ENCODE measurements at regions not wholly inside any gene's neighbourhood (a gene's known extent, or its start where the extent isn't known, plus 50 kb on each side); places are given as distances from the start of the nearest gene placed in this dataset.

GRCh38 chr11:80722629-80723028 lies 1281.8 kb upstream of the TENM4 start:
- CTCF ChIA-PET, result no interaction called here
- H3K27me3 ChIP-seq (replicated peaks in 1 of 2; ENCODE audit: control insufficient read depth in 2 of 2, insufficient read depth in 2 of 2, low read length in 1 of 2), result no peaks in the 10 kb centered on the region
- POLR2A ChIA-PET, result no interaction called here
- intact Hi-C loops (cut with micrococcal nuclease; ENCODE audit: unreplicated experiment) (loop anchor here (10.0 kb wide), 1 partner anchor 512 kb away; no protein-coding TSS in a partner anchor), in situ Hi-C loops (cut with MboI) (no loop called here)
- H3K4me1 ChIP-seq (ENCODE audit: control insufficient read depth, insufficient read depth, low read length), result no peaks in the 10 kb centered on the region
- WGBS (ENCODE audit: insufficient coverage, insufficient replicate concordance, low lambda C conversion rate, missing lambda C conversion rate), result 33% methylated on average over 1 of the region's 1 CpG
- DNase-seq (ENCODE audit: low read depth, low spot score) (no peak), FAIRE-seq (no peak), ATAC-seq (no peak)
- no peak for TF ChIP-seq RELA (IDR thresholded peaks at IDR 0.05; ENCODE audit: borderline replicate concordance, partially characterized antibody)
- SMC1A ChIA-PET (ENCODE audit: uncharacterized antibody, unreplicated experiment), result no interaction called here
- H3K27ac ChIP-seq (ENCODE audit: control insufficient read depth, insufficient read depth), result no peak overlapping the region
- no peaks in the 10 kb centered on the region for H4K20me1 ChIP-seq (ENCODE audit: control insufficient read depth, insufficient read depth)
- no TSS peak for BruUV-seq (replicated peaks)
- RAD21 ChIA-PET (ENCODE audit: unreplicated experiment), result no interaction called here
- no peaks in the 10 kb centered on the region for H3K9me3 ChIP-seq (replicated peaks; ENCODE audit: control insufficient read depth, insufficient read depth, low read length)
- no peak overlapping the region for H3K4me3 ChIP-seq
- no peak overlapping the region for H3K9ac ChIP-seq (ENCODE audit: control insufficient read depth, insufficient read depth, low read length)
- no peaks in the 10 kb centered on the region for H3K36me3 ChIP-seq (ENCODE audit: control insufficient read depth in 2 of 2, insufficient read depth in 2 of 2, low read length in 1 of 2)
- no peaks in the 10 kb centered on the region for H3K79me2 ChIP-seq (ENCODE audit: control insufficient read depth, insufficient read depth, low read length)
- H2AFZ ChIP-seq (ENCODE audit: control insufficient read depth, low read depth, low read length), result no peak overlapping the region
- H3K4me2 ChIP-seq (ENCODE audit: control insufficient read depth, insufficient read depth), result no peak overlapping the region

GRCh38 chr11:80720295-80720694 lies 1279.5 kb upstream of the TENM4 start:
- POLR2A ChIA-PET, result no interaction called here
- no peaks in the 10 kb centered on the region for H3K4me1 ChIP-seq (ENCODE audit: control insufficient read depth, insufficient read depth, low read length)
- intact Hi-C loops (cut with micrococcal nuclease; ENCODE audit: unreplicated experiment), result loop anchor here (10.0 kb wide), 1 partner anchor 515 kb away; no protein-coding TSS in a partner anchor
- no peaks in the 10 kb centered on the region for H4K20me1 ChIP-seq (ENCODE audit: control insufficient read depth, insufficient read depth)
- no peak overlapping the region for H3K9ac ChIP-seq (ENCODE audit: control insufficient read depth, insufficient read depth, low read length)
- BruUV-seq (replicated peaks), result no TSS peak
- no peaks in the 10 kb centered on the region for H3K79me2 ChIP-seq (ENCODE audit: control insufficient read depth, insufficient read depth, low read length)
- no peaks in the 10 kb centered on the region for H3K9me3 ChIP-seq (replicated peaks; ENCODE audit: control insufficient read depth, insufficient read depth, low read length)
- no peaks in the 10 kb centered on the region for H3K27me3 ChIP-seq (replicated peaks in 1 of 2; ENCODE audit: control insufficient read depth in 2 of 2, insufficient read depth in 2 of 2, low read length in 1 of 2)
- no peak for DNase-seq (ENCODE audit: low read depth, low spot score)
- H3K4me2 ChIP-seq (ENCODE audit: control insufficient read depth, insufficient read depth), result no peak overlapping the region
- SMC1A ChIA-PET (ENCODE audit: uncharacterized antibody, unreplicated experiment), result no interaction called here
- WGBS (ENCODE audit: insufficient coverage, insufficient replicate concordance, low lambda C conversion rate, missing lambda C conversion rate), result 38% methylated on average over 4 of the region's 4 CpGs
- H3K36me3 ChIP-seq (ENCODE audit: control insufficient read depth in 2 of 2, insufficient read depth in 2 of 2, low read length in 1 of 2), result no peaks in the 10 kb centered on the region
- no peak overlapping the region for H3K27ac ChIP-seq (ENCODE audit: control insufficient read depth, insufficient read depth)
- no peak for FAIRE-seq
- RAD21 ChIA-PET (ENCODE audit: unreplicated experiment), result no interaction called here
- in situ Hi-C loops (cut with MboI), result no loop called here
- no peak overlapping the region for H2AFZ ChIP-seq (ENCODE audit: control insufficient read depth, low read depth, low read length)
- no peak for TF ChIP-seq MYB (IDR thresholded peaks at IDR 0.05; ENCODE audit: borderline replicate concordance, low read depth, low read length)
- no peak for TF ChIP-seq SUZ12 (IDR thresholded peaks at IDR 0.05; ENCODE audit: unreplicated experiment)
- TF ChIP-seq SREBF2 (IDR thresholded peaks at IDR 0.05; ENCODE audit: low read length), result no peak
- TF ChIP-seq NFYB (IDR thresholded peaks at IDR 0.05; ENCODE audit: insufficient read depth, low read depth, low read length), result no peak
- no peak overlapping the region for H3K4me3 ChIP-seq
- no peak for ATAC-seq
- CTCF ChIA-PET, result no interaction called here
